HCT116 (cell line): ENCODE measurements at regions not wholly inside any gene's neighbourhood (a gene's known extent, or its start where the extent isn't known, plus 50 kb on each side); places are given as distances from the start of the nearest gene placed in this dataset.

Experiments
- CEBPB ChIP-seq: IDR thresholded peaks from 2 replicates; pipeline ENCODE4 v1.6.1; 2012; ENCODE audit warnings: low read depth
- CTCF ChIP-seq, 3 experiments: fragments of 200-600 bp in 1 of 3; sonication (generic) in 1 of 3; IDR thresholded peaks in 2 of 3; conservative IDR thresholded peaks in 1 of 3; 2 replicates each; pipeline ENCODE4 v1.5.1; 2012 to 2017; ENCODE audit warnings: low read depth in 2 of 3, low read length in 2 of 3, antibody characterized with exemption in 1 of 3, borderline replicate concordance in 1 of 3, control low read depth in 1 of 3, mild to moderate bottlenecking in 1 of 3, mixed read lengths in 1 of 3, mixed run types in 1 of 3, moderate library complexity in 1 of 3; ENCODE audit not compliant: insufficient read depth in 1 of 3
- EGR1 ChIP-seq: IDR thresholded peaks from 2 replicates; pipeline ENCODE4 v1.6.1; 2012; ENCODE audit warnings: low read depth
- EZH2 ChIP-seq: fragments of 200-600 bp; sonication (generic); IDR thresholded peaks from 2 replicates; pipeline ENCODE4 v1.6.1; 2017; ENCODE audit warnings: antibody characterized with exemption, mixed run types
- POLR2A ChIP-seq: IDR thresholded peaks from 2 replicates; pipeline ENCODE4 v1.7.0; 2011; ENCODE audit warnings: borderline replicate concordance; ENCODE audit not compliant: insufficient read depth, insufficient read length; ENCODE audit errors: extremely low read depth
- POLR2AphosphoS5 ChIP-seq: IDR thresholded peaks from 2 replicates; pipeline ENCODE4 v1.6.1; 2011; ENCODE audit warnings: mild to moderate bottlenecking, low read depth, low read length, moderate library complexity
- SP1 ChIP-seq: IDR thresholded peaks from 2 replicates; pipeline ENCODE4 v1.6.1; 2012; ENCODE audit warnings: low read depth
- TCF7L2 ChIP-seq: IDR thresholded peaks from 2 replicates; pipeline ENCODE4 v1.7.0; 2011; ENCODE audit warnings: borderline replicate concordance, inconsistent platforms; ENCODE audit not compliant: insufficient read depth, insufficient read length; ENCODE audit errors: extremely low read depth
- YY1 ChIP-seq: IDR thresholded peaks from 2 replicates; pipeline ENCODE4 v1.6.1; 2011; ENCODE audit warnings: low read length, low read depth, moderate library complexity, mild to moderate bottlenecking; ENCODE audit not compliant: insufficient replicate concordance; ENCODE audit errors: extremely low read depth
- ZBTB33 ChIP-seq: IDR thresholded peaks from 2 replicates; pipeline ENCODE4 v1.6.1; 2011; ENCODE audit warnings: mild to moderate bottlenecking, low read length, moderate library complexity; ENCODE audit not compliant: insufficient replicate concordance; ENCODE audit errors: extremely low read depth
- ZFX ChIP-seq: fragments of 450-650 bp; IDR thresholded peaks from 2 replicates; pipeline ENCODE4 v1.6.1; 2017
- TF ChIP-seq, protein P1 (sequence below): IDR thresholded peaks from 2 replicates; pipeline ENCODE4 v1.6.1; 2012
- TF ChIP-seq, protein P2 (sequence below): IDR thresholded peaks from 2 replicates; pipeline ENCODE4 v1.6.1; 2012; ENCODE audit warnings: low read depth

- TF ChIP-seq, protein P1, sequence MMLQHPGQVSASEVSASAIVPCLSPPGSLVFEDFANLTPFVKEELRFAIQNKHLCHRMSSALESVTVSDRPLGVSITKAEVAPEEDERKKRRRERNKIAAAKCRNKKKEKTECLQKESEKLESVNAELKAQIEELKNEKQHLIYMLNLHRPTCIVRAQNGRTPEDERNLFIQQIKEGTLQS: no peak
- TF ChIP-seq CTCF (IDR thresholded peaks at IDR 0.05 in 2 of 3, conservative IDR thresholded peaks at IDR 0.05 in 1 of 3; ENCODE audit: borderline replicate concordance in 1 of 3, insufficient read depth in 1 of 3, low read depth in 2 of 3, low read length in 2 of 3) (no peak), POLR2A (no peak), YY1 (no peak), CEBPB (no peak), EZH2 (no peak), ZBTB33 (no peak), TCF7L2 (no peak), SP1 (no peak), POLR2AphosphoS5 (no peak), ZFX (no peak), EGR1 (no peak)
- TF ChIP-seq, protein P2, sequence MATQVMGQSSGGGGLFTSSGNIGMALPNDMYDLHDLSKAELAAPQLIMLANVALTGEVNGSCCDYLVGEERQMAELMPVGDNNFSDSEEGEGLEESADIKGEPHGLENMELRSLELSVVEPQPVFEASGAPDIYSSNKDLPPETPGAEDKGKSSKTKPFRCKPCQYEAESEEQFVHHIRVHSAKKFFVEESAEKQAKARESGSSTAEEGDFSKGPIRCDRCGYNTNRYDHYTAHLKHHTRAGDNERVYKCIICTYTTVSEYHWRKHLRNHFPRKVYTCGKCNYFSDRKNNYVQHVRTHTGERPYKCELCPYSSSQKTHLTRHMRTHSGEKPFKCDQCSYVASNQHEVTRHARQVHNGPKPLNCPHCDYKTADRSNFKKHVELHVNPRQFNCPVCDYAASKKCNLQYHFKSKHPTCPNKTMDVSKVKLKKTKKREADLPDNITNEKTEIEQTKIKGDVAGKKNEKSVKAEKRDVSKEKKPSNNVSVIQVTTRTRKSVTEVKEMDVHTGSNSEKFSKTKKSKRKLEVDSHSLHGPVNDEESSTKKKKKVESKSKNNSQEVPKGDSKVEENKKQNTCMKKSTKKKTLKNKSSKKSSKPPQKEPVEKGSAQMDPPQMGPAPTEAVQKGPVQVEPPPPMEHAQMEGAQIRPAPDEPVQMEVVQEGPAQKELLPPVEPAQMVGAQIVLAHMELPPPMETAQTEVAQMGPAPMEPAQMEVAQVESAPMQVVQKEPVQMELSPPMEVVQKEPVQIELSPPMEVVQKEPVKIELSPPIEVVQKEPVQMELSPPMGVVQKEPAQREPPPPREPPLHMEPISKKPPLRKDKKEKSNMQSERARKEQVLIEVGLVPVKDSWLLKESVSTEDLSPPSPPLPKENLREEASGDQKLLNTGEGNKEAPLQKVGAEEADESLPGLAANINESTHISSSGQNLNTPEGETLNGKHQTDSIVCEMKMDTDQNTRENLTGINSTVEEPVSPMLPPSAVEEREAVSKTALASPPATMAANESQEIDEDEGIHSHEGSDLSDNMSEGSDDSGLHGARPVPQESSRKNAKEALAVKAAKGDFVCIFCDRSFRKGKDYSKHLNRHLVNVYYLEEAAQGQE: no peak
Measured at GRCh38 chr3:474828-475227, 278.3 kb downstream of the CHL1 start.
